HG03045 (cell line): ENCODE measurements at regions not wholly inside any gene's neighbourhood (a gene's known extent, or its start where the extent isn't known, plus 50 kb on each side); places are given as distances from the start of the nearest gene placed in this dataset.
"Not testable (repeated sequence)": the region's sequence is repeated elsewhere in the genome, so short reads cannot be mapped to it uniquely, and the experiment has no call there.

Experiments used
- ATAC-seq: cut with Tn5 transposase; IDR thresholded peaks from one replicate; pipeline ENCODE4 v1.9.1; 2021; ENCODE audit warnings: mild to moderate bottlenecking, moderate library complexity; ENCODE audit not compliant: unreplicated experiment

- ATAC-seq, result peak; percentile 80
Observed at GRCh38 chr15:69755551-69756310, 303.1 kb downstream of the RPLP1 start.

GRCh38 chr15:69756440-69756839, 303.8 kb downstream of the RPLP1 start:
- no peak for ATAC-seq

GRCh38 chr15:69757186-69757585, 304.6 kb downstream of the RPLP1 start:
- no peak for ATAC-seq

- ATAC-seq, result no peak
Observed at GRCh38 chr15:69758291-69758771, 305.7 kb downstream of the RPLP1 start.

GRCh38 chr15:69758810-69759790, 306.5 kb downstream of the RPLP1 start:
- ATAC-seq, result no peak

GRCh38 chr15:69760258-69760845, 307.7 kb downstream of the RPLP1 start:
- no peak for ATAC-seq

GRCh38 chr15:69760890-69761568, 308.4 kb downstream of the RPLP1 start:
- ATAC-seq, result peak; percentile 67

GRCh38 chr15:69762373-69763148, 309.9 kb downstream of the RPLP1 start:
- ATAC-seq, result no peak

- no peak for ATAC-seq
Observed at GRCh38 chr15:69763831-69764230, 311.2 kb downstream of the RPLP1 start.

- ATAC-seq, result no peak
Observed at GRCh38 chr15:69766156-69766555, 313.5 kb downstream of the RPLP1 start.

- no peak for ATAC-seq
Observed at GRCh38 chr15:69767191-69767590, 314.6 kb downstream of the RPLP1 start.

- not testable (repeated sequence) for ATAC-seq
Observed at GRCh38 chr15:69769336-69769735, 316.7 kb downstream of the RPLP1 start.

- ATAC-seq, result not testable (repeated sequence)
Observed at GRCh38 chr15:69774258-69774657, 321.6 kb downstream of the RPLP1 start.

GRCh38 chr15:69774711-69775110, 322.1 kb downstream of the RPLP1 start:
- ATAC-seq, result not testable (repeated sequence)

- ATAC-seq, result no peak
Observed at GRCh38 chr15:69777356-69777755, 320.4 kb downstream of the TLE3 start.

GRCh38 chr15:69780374-69780773, 317.3 kb downstream of the TLE3 start:
- no peak for ATAC-seq

- ATAC-seq, result no peak
Observed at GRCh38 chr15:69780981-69781380, 316.7 kb downstream of the TLE3 start.

- ATAC-seq, result no peak
Observed at GRCh38 chr15:69781411-69782125, 316.1 kb downstream of the TLE3 start.

GRCh38 chr15:69782139-69782658, 315.5 kb downstream of the TLE3 start:
- no peak for ATAC-seq
